ENCODE measurements at regions not wholly inside any gene's neighbourhood (a gene's known extent, or its start where the extent isn't known, plus 50 kb on each side); places are given as distances from the start of the nearest gene placed in this dataset.

DNA sequence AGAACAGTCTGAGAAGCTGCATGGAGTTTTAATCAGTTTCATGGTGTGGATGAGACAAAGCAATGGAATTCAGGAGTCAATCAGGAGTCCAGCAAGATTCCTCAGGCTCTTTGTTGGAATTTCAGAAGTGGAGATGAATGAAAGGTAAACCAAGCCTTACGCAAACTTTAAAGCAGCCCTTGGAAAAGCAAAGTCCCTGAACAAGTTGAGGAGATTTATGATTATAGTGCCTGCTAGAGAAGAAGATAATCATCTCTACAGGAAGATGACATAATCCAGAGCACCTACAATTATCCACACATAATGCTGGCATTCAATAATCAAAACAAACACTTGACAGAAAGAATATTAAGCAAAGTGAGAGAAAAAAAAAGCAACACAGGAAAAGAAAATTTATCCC, 1380.1 kb upstream of the NUDT12 start:
- DNase-seq (no peak), ATAC-seq (ENCODE audit: low FRiP score in 2 of 2) (no peak)
- H3K36me3 ChIP-seq, result no peaks in the 10 kb centered on the region
- no peaks in the 10 kb centered on the region for H3K27me3 ChIP-seq
- 55 to 83% methylated on average over 1 of the region's 1 CpG for WGBS, 2 donors
- TF ChIP-seq EP300 (IDR thresholded peaks at IDR 0.05), result no peak
- no peak for TF ChIP-seq POLR2AphosphoS5 (IDR thresholded peaks at IDR 0.05)
- TF ChIP-seq, protein P1, sequence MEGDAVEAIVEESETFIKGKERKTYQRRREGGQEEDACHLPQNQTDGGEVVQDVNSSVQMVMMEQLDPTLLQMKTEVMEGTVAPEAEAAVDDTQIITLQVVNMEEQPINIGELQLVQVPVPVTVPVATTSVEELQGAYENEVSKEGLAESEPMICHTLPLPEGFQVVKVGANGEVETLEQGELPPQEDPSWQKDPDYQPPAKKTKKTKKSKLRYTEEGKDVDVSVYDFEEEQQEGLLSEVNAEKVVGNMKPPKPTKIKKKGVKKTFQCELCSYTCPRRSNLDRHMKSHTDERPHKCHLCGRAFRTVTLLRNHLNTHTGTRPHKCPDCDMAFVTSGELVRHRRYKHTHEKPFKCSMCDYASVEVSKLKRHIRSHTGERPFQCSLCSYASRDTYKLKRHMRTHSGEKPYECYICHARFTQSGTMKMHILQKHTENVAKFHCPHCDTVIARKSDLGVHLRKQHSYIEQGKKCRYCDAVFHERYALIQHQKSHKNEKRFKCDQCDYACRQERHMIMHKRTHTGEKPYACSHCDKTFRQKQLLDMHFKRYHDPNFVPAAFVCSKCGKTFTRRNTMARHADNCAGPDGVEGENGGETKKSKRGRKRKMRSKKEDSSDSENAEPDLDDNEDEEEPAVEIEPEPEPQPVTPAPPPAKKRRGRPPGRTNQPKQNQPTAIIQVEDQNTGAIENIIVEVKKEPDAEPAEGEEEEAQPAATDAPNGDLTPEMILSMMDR (IDR thresholded peaks at IDR 0.05), result no peak
- no peak for TF ChIP-seq POLR2A (IDR thresholded peaks at IDR 0.05)
- no peak overlapping the region for H3K27ac ChIP-seq
- no peaks in the 10 kb centered on the region for H3K9me3 ChIP-seq
- H3K4me1 ChIP-seq, result no peaks in the 10 kb centered on the region
- H3K4me3 ChIP-seq, result no peak overlapping the region

DNA sequence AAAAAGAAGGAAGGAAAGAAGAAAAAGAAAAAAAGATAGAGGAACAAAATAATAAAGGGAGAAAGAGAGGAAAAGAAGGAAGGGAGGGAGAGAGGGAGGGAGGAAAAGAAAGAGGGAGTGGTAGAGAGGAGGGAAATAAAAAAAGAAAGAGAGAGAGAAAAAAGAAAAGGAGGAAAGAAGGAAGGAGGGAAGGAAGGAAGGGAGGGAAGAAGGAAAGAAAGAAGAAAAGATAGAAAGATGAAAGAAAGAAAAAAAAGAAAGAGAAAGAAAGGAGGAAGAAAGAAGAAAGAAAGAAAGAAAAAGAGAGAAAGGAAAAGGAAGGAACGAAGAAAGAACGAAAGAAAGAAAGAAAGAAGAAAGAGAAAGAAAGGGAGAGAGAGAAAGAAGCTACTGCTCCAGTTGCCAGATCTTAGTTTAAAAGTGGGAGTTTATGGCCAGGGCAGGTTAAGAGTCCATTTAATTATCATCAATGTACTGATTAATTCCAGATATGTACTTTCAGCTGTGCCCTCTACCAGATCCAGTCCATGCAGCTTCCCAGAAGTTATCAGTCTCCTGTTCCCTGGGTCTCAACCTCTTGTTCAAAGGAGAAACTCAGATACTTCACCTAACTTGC, 1378.5 kb upstream of the NUDT12 start:
- DNase-seq (no peak), ATAC-seq (ENCODE audit: low FRiP score in 2 of 2) (no peak)
- Histone ChIP-seq H3K27ac (no peak overlapping the region), H3K36me3 (no peaks in the 10 kb centered on the region), H3K4me1 (no peaks in the 10 kb centered on the region), H3K4me3 (no peak overlapping the region), H3K27me3 (no peaks in the 10 kb centered on the region), H3K9me3 (no peaks in the 10 kb centered on the region)
- TF ChIP-seq, protein P1 (IDR thresholded peaks at IDR 0.05), result no peak
- TF ChIP-seq POLR2AphosphoS5 (IDR thresholded peaks at IDR 0.05), result no peak
- no peak for TF ChIP-seq POLR2A (IDR thresholded peaks at IDR 0.05)
- no peak for TF ChIP-seq EP300 (IDR thresholded peaks at IDR 0.05)
- whole genome bisulfite sequencing, 2 donors, result 85 to 92% methylated on average over 2 of the region's 2 CpGs

DNA sequence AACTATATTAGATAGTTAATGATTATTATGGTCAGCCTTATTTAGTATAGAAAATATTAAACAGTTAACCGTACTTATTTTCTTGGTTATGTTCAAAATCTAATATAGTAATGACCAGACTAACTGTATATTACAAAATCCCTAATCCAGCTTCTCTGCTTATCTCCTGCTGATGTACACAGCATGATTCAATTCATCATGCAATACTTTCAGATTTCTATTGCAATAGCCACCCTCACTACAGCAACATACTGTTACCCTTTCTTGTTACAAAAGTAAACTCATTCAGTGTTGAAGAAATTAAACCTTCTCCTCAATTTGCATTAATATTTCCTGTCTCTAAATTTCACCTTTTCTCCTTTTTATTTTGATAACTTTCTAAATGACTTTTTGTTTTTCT, 1375.0 kb upstream of the NUDT12 start:
- TF ChIP-seq POLR2AphosphoS5 (IDR thresholded peaks at IDR 0.05), result no peak
- TF ChIP-seq, protein P1 (IDR thresholded peaks at IDR 0.05), result no peak
- no peak for TF ChIP-seq EP300 (IDR thresholded peaks at IDR 0.05)
- TF ChIP-seq POLR2A (IDR thresholded peaks at IDR 0.05), result no peak
- no peaks in the 10 kb centered on the region for H3K36me3 ChIP-seq
- no peak overlapping the region for H3K27ac ChIP-seq
- no peaks in the 10 kb centered on the region for H3K27me3 ChIP-seq
- no peak for ATAC-seq (ENCODE audit: low FRiP score in 2 of 2)
- no peak overlapping the region for H3K4me3 ChIP-seq
- no peaks in the 10 kb centered on the region for H3K9me3 ChIP-seq
- no peak for DNase-seq
- 90% methylated on average over 1 of the region's 1 CpG for WGBS, 2 donors
- H3K4me1 ChIP-seq, result no peaks in the 10 kb centered on the region

DNA sequence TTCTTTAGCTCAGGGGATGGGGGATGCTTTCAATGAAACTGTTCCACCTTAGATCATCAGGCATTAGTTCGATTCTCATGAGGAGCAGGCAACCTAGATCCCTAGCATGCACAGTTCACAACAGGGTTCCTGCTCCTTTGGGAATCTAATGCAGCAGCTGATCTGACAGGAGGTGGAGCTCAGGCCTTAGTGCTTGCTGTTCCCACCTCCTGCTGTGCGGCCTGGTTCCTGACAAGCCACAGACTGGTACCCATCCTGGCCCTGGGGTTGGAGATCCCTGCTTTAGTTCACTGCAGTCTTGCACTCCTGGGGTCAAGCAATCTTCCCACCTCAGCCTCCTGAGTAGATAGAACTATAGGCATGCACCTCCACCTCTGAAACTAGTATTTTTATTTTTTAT, 1369.8 kb upstream of the NUDT12 start:
- H3K36me3 ChIP-seq, result no peaks in the 10 kb centered on the region
- H3K4me3 ChIP-seq, result no peak overlapping the region
- H3K27me3 ChIP-seq, result no peaks in the 10 kb centered on the region
- no peak for ATAC-seq (ENCODE audit: low FRiP score in 2 of 2)
- peaks cover 0 to 7% (median 0%) of the 10 kb centered on the region in 4 donors for H3K9me3 ChIP-seq
- H3K27ac ChIP-seq, result no peak overlapping the region
- no peak for TF ChIP-seq POLR2AphosphoS5 (IDR thresholded peaks at IDR 0.05)
- TF ChIP-seq, protein P1 (IDR thresholded peaks at IDR 0.05), result no peak
- no peak for TF ChIP-seq EP300 (IDR thresholded peaks at IDR 0.05)
- TF ChIP-seq POLR2A (IDR thresholded peaks at IDR 0.05), result no peak
- WGBS, 2 donors, result 69 to 87% methylated on average over 2 of the region's 2 CpGs
- H3K4me1 ChIP-seq, result no peaks in the 10 kb centered on the region
- no peak for DNase-seq

DNA sequence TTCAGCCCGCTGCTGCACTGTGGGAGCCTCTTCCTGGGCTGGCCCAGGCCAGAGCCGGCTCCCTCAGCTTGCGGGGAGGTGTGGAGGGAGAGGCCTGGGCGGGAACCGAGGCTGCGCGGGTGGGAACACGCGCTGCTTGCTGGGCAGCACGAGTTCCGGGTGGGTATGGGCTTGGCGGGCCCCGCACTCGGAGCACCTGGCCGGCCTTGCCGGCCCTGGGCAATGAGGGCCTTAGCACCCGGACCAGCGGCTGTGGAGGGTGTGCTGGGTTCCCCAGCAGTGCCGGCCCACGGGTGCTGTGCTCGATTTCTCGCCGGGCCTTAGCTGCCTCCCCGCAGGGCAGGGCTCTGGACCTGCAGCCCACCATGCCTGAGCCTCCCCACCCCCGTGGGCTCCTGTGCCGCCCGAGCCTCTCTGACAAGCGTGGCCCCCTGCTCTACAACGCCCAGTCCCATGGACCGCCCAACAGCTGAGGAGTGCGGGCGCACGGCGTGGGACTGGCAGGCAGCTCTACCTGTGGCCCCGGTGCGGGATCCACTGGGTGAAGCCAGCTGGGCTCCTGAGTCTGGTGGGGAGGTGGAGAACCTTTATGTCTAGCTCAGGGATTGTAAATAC, 1366.4 kb upstream of the NUDT12 start:
- no peak overlapping the region for H3K27ac ChIP-seq
- no peak for ATAC-seq (ENCODE audit: low FRiP score in 2 of 2)
- 96 to 97% methylated on average over 16 to 36 of the region's 36 CpGs for WGBS, 2 donors
- TF ChIP-seq POLR2AphosphoS5 (IDR thresholded peaks at IDR 0.05), result no peak
- TF ChIP-seq, protein P1 (IDR thresholded peaks at IDR 0.05), result no peak
- no peak for TF ChIP-seq EP300 (IDR thresholded peaks at IDR 0.05)
- H3K4me3 ChIP-seq, result no peak overlapping the region
- H3K4me1 ChIP-seq, result no peaks in the 10 kb centered on the region
- no peaks in the 10 kb centered on the region for H3K36me3 ChIP-seq
- H3K9me3 ChIP-seq, result peaks cover 0 to 7% (median 0%) of the 10 kb centered on the region in 4 donors
- H3K27me3 ChIP-seq, result no peaks in the 10 kb centered on the region
- DNase-seq, result peak in 1 of 2 donors; percentile 79
